Fibroblast of lung (primary cell): ENCODE measurements at regions not wholly inside any gene's neighbourhood (a gene's known extent, or its start where the extent isn't known, plus 50 kb on each side); places are given as distances from the start of the nearest gene placed in this dataset.
A peak's percentile ranks its signal among the peaks of the same experiment; 100 is the strongest.

ENCODE experiments used
- DNase-seq, 2 donors: peaks; one replicate each; pipeline versions ENCODE4 v3.0.0 to v3.0.0-alpha.2; 2010; ENCODE audit warnings: low read depth in 2 of 2
- H2AFZ ChIP-seq: 2 replicates; pipeline ENCODE4 v1.5.1; 2012; ENCODE audit warnings: low read length, control low read depth, inconsistent platforms
- H3K27ac ChIP-seq: 2 replicates; pipeline ENCODE4 v1.5.1; 2011; ENCODE audit warnings: low read length, control low read depth; ENCODE audit not compliant: insufficient read depth
- H3K27me3 ChIP-seq: 2 replicates; pipeline ENCODE4 v1.5.1; 2011; ENCODE audit warnings: mild to moderate bottlenecking, low read length; ENCODE audit not compliant: control insufficient read depth, insufficient read depth
- H3K36me3 ChIP-seq: 2 replicates; pipeline ENCODE4 v1.5.1; 2011; ENCODE audit warnings: low read length; ENCODE audit not compliant: control insufficient read depth, insufficient read depth
- H3K4me1 ChIP-seq: 2 replicates; pipeline ENCODE4 v1.5.1; 2011; ENCODE audit warnings: low read length; ENCODE audit not compliant: control insufficient read depth, insufficient read depth; ENCODE audit errors: extremely low read depth
- H3K4me2 ChIP-seq: 2 replicates; pipeline ENCODE4 v1.5.1; 2011; ENCODE audit warnings: low read length, control low read depth; ENCODE audit not compliant: insufficient read depth; ENCODE audit errors: extremely low read depth
- H3K4me3 ChIP-seq, 4 experiments: fragments of 200-600 bp in 1 of 4; sonication (generic) in 1 of 4; replicated peaks in 1 of 4; 2 replicates each; pipeline ENCODE4 v1.5.1; 2011 to 2016; ENCODE audit warnings: low read length in 4 of 4, low read depth in 3 of 4, mild to moderate bottlenecking in 3 of 4, control low read depth in 2 of 4, inconsistent platforms in 1 of 4, mixed read lengths in 1 of 4; ENCODE audit not compliant: insufficient read depth in 1 of 4; ENCODE audit errors: control extremely low read depth in 1 of 4
- H3K79me2 ChIP-seq: 2 replicates; pipeline ENCODE4 v1.5.1; 2012; ENCODE audit warnings: mild to moderate bottlenecking, low read length, inconsistent platforms; ENCODE audit not compliant: control insufficient read depth, insufficient read depth
- H3K9ac ChIP-seq: 2 replicates; pipeline ENCODE4 v1.5.1; 2011; ENCODE audit warnings: mild to moderate bottlenecking, low read length, control low read depth; ENCODE audit not compliant: insufficient read depth
- H3K9me3 ChIP-seq: 2 replicates; pipeline ENCODE4 v1.5.1; 2012; ENCODE audit warnings: low read depth, low read length; ENCODE audit not compliant: control insufficient read depth, insufficient read depth
- H4K20me1 ChIP-seq: 2 replicates; pipeline ENCODE4 v1.5.1; 2011; ENCODE audit warnings: low read length; ENCODE audit not compliant: control insufficient read depth, insufficient read depth; ENCODE audit errors: extremely low read depth
- EZH2 ChIP-seq: IDR thresholded peaks from 2 replicates; pipeline ENCODE4 v1.5.1; 2012; ENCODE audit warnings: low read length, control low read depth, mild to moderate bottlenecking; ENCODE audit errors: missing control alignments
- TF ChIP-seq, protein P1 (sequence below), 2 donors: IDR thresholded peaks in 1 of 2; conservative IDR thresholded peaks in 1 of 2; 1 replicate in 1 of 2; 2 replicates in 1 of 2; pipeline ENCODE4 v1.5.1; 2011 to 2012; ENCODE audit warnings: low read length in 2 of 2, control low read depth in 1 of 2, inconsistent platforms in 1 of 2, low read depth in 1 of 2, mild to moderate bottlenecking in 1 of 2

DNA sequence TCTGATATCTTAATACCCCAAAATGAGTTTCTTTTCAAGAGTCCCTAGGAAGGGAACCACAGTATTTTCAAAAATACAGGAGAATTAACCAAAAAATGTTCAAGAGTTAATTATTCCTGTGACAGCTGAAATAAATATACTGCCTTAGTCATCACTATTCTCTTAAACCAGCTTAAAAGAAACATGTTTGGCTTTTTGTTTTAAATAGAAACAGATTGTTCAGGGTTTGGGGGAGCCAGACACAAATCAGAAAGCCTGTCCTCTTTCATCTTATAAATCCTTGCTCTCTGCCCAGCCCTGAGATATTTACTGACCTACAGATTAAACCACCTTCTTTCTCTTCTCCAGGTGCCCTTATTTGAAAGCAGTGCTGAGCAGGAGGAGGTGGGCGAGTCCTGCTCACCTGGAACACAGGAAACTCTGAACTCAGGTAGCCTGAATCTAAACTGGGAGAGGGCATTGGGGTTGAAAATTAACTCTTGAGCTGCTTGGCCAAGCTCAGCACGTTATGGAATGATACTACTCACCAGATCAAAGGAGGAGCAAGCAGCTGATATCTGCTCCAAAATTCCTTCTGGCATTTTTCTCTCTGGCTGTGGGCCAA, 84.1 kb upstream of the SPRED1 start:
- TF ChIP-seq EZH2, result no peak
- TF ChIP-seq, protein P1, sequence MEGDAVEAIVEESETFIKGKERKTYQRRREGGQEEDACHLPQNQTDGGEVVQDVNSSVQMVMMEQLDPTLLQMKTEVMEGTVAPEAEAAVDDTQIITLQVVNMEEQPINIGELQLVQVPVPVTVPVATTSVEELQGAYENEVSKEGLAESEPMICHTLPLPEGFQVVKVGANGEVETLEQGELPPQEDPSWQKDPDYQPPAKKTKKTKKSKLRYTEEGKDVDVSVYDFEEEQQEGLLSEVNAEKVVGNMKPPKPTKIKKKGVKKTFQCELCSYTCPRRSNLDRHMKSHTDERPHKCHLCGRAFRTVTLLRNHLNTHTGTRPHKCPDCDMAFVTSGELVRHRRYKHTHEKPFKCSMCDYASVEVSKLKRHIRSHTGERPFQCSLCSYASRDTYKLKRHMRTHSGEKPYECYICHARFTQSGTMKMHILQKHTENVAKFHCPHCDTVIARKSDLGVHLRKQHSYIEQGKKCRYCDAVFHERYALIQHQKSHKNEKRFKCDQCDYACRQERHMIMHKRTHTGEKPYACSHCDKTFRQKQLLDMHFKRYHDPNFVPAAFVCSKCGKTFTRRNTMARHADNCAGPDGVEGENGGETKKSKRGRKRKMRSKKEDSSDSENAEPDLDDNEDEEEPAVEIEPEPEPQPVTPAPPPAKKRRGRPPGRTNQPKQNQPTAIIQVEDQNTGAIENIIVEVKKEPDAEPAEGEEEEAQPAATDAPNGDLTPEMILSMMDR (conservative IDR thresholded peaks at IDR 0.05 in 1 of 2, IDR thresholded peaks at IDR 0.05 in 1 of 2; ENCODE audit: low read depth in 1 of 2, low read length in 2 of 2), result no peak
- no peak overlapping the region for H3K4me2 ChIP-seq
- H3K9me3 ChIP-seq, result no peaks in the 10 kb centered on the region
- H3K9ac ChIP-seq, result no peak overlapping the region
- no peak overlapping the region for H2AFZ ChIP-seq
- no peaks in the 10 kb centered on the region for H3K36me3 ChIP-seq
- peaks cover 5% of the 10 kb centered on the region for H3K4me1 ChIP-seq
- no peaks in the 10 kb centered on the region for H3K79me2 ChIP-seq
- H3K27me3 ChIP-seq, result no peaks in the 10 kb centered on the region
- no peak for DNase-seq
- H3K4me3 ChIP-seq, result peak overlapping the region in 1 of 4 experiments; percentile 3
- H4K20me1 ChIP-seq, result no peaks in the 10 kb centered on the region
- no peak overlapping the region for H3K27ac ChIP-seq

DNA sequence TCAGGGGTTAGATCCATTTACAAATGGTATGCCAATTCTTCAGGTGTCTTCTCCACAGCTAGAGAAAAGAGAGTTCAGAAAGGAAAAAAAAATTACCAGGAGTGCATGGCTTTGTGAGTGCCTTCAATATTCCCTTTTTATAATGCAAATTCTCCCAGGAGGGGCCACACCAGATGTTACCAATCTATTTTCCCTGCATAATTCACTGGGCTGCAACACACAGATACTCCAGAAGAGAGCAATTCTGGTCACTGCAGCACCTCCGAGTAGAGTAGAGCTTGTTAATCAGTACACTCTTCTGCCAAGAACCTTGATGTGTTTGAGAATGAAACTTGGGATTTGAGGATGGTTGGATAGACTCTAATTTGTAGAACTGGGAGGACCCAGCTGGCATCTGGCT, 80.7 kb upstream of the SPRED1 start:
- TF ChIP-seq EZH2, result no peak
- TF ChIP-seq, protein P1 (conservative IDR thresholded peaks at IDR 0.05 in 1 of 2, IDR thresholded peaks at IDR 0.05 in 1 of 2; ENCODE audit: low read depth in 1 of 2, low read length in 2 of 2), result no peak
- H3K27ac ChIP-seq, result no peak overlapping the region
- no peak overlapping the region for H3K4me3 ChIP-seq
- peaks cover 5% of the 10 kb centered on the region for H3K4me1 ChIP-seq
- H3K27me3 ChIP-seq, result no peaks in the 10 kb centered on the region
- no peaks in the 10 kb centered on the region for H3K36me3 ChIP-seq
- no peaks in the 10 kb centered on the region for H4K20me1 ChIP-seq
- H2AFZ ChIP-seq, result no peak overlapping the region
- H3K9ac ChIP-seq, result no peak overlapping the region
- no peak overlapping the region for H3K4me2 ChIP-seq
- H3K9me3 ChIP-seq, result no peaks in the 10 kb centered on the region
- no peak for DNase-seq
- no peaks in the 10 kb centered on the region for H3K79me2 ChIP-seq

DNA sequence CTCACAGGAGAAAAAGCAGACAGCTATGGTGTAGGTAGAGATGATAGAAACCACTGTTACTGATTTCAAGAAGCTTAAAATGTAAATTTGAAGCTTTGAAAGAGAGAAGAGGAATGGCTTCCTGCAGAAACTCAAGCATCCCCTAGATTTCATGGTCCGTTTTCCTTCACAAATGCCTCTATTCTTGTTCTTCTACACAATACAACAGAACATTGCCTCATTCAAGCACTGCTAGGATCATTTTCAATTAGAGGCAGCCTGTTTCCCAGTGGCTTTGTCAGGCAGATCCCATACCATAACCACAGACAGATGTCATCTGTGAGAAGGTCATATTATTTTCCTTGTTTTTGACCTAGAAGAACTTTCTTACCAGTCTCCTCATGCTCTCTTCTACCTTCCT, 77.9 kb upstream of the SPRED1 start:
- no peak overlapping the region for H3K27ac ChIP-seq
- H3K4me2 ChIP-seq, result no peak overlapping the region
- no peaks in the 10 kb centered on the region for H4K20me1 ChIP-seq
- TF ChIP-seq, protein P1 (conservative IDR thresholded peaks at IDR 0.05 in 1 of 2, IDR thresholded peaks at IDR 0.05 in 1 of 2; ENCODE audit: low read depth in 1 of 2, low read length in 2 of 2), result no peak
- TF ChIP-seq EZH2, result no peak
- H3K4me1 ChIP-seq, result peaks cover 3% of the 10 kb centered on the region
- H3K4me3 ChIP-seq, result no peak overlapping the region
- no peak overlapping the region for H2AFZ ChIP-seq
- no peak for DNase-seq
- H3K36me3 ChIP-seq, result no peaks in the 10 kb centered on the region
- no peaks in the 10 kb centered on the region for H3K9me3 ChIP-seq
- no peaks in the 10 kb centered on the region for H3K79me2 ChIP-seq
- H3K27me3 ChIP-seq, result no peaks in the 10 kb centered on the region
- H3K9ac ChIP-seq, result no peak overlapping the region
